HG02885 (cell line): ENCODE measurements at regions not wholly inside any gene's neighbourhood (a gene's known extent, or its start where the extent isn't known, plus 50 kb on each side); places are given as distances from the start of the nearest gene placed in this dataset.

ENCODE experiments used
- ATAC-seq: cut with Tn5 transposase; IDR thresholded peaks from one replicate; pipeline ENCODE4 v1.9.1; 2021; ENCODE audit warnings: mild to moderate bottlenecking; ENCODE audit not compliant: unreplicated experiment, poor library complexity

DNA sequence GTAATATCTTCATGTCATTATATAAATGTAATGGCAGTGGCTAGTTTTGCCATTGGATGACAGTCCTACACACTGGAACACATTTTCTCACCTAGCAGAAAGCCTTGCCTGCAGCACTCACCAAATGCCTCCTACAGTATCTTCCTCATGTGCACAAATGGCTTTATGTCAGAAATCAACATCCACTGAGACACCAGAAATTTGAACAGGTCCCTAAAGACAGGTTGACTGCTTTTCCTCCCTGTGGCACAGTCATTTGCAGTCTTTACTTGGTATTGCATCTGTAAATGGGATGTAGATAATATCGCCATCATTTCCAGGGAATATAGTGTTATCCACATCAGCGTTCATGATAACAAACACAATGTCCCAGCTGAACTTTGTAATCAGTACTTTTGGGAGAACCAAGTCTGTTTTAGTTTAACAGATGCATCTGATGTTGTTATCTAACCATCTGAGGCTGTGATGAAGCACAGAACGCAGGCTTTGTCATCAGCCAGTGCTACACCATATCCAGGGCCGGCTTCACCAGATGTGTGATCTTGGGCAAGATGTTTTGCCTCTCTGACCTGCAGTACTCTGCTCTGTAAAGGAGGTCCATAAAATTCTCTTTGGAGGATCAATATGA, 83.9 kb upstream of the TAS2R1 start:
- ATAC-seq = no peak

DNA sequence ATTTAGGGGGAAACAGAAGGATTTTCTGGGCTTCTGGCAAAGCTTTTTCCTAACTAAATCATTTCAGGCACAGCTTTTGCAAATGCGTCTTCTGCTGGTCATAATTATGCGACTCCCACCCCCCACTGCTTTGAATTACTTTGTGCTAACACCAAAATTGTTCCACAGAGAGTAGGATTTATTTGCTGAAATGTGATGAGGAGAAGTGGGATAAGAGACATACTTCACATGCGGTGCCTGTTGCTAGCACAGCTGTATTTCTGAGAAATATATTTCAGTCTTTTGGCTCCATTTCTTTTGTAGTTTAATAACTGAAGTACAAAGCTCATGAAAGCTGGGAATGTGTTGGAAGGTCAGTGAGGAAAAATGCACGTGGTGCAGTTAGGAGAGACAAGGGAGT, 83.2 kb upstream of the TAS2R1 start:
- ATAC-seq = no peak

DNA sequence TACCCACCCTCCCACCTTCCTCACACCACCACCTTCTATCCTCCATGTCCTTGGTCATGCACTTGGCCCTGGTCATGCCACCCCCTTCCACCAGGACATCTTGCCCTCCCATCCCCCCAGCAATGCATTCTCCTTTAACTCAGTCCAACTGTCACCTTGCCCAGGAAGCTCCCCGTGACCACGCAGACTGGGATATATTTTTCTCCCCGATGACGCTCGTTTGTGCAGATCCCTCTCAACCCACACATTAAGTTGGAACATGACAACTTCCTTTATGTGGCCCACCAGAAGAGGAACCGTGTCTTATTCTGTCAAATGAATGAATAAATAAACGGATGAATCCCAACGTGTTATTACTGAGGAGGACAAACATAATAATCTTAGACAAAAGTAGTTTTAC, 82.8 kb upstream of the TAS2R1 start:
- ATAC-seq = no peak

DNA sequence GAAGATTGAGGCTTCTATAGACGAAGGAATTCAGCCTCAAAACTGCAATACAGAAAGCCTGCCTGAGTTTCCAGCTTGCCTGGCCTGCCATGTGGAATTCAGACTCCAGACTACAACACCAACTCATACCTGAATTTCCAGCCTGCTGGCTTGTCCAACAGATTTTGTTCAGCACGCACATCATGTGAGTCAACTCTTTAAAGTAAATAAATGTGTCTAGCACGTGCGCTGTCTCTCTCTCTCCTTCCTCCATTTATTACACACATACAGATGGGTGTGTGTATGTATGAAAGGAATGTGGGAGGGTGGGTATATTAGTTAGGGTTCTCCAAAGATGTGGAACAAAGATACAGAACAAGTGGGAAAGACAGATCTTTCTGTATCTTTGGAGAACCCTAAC, 82.4 kb upstream of the TAS2R1 start:
- ATAC-seq = no peak

DNA sequence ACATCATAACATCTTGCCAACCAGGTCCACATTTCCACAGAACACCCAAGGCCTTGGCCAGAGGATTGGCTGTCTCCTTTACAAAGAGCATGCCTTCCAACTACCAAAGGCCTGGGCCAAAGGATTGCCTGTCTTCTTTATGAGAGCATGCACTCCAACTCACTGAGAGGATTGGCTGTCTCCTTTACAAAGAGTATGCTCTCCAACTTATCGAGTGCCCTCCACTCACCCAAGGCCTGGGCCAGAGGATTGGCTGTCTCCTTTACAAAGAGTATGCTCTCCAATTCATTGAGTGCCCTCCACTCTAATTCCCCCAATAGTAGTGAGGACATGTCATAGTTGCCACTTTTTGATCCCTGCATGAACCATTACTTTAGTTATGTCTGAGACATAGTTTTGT, 79.9 kb upstream of the TAS2R1 start:
- ATAC-seq = no peak

DNA sequence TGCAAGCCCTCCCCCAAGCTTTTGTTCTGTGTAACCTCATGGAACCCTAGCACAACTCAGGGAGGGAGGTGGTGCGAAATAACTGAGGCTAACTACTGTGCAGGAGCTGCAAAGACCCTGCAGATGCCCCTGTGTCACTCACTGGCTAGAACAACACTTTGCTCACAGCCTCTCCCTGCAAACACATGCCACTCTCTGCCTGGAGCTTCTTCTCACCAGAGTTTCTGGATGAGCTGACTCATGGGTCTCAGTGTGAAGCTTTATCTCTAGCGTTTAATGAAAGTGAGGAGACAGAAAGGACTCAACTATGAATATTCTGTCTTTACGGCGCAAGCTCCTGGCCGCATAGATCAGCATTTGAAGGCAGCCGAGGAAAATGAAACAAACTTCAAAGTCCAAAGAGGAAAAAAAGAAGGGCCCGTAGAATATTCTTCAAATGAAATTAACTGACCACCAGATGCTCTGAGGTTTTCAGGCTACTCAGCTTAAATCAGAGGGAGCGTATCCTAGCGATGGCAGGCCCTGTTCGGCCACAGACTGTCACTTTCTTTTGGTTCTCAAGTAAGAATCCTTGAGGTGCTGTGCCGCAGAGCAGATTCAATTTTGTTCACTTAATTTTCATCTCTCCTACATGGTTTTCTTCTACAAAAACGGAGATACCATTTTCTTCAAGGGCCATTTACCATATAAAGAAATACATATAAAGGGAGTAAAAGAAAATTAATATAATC, 77.7 kb upstream of the TAS2R1 start:
- no peak for ATAC-seq

DNA sequence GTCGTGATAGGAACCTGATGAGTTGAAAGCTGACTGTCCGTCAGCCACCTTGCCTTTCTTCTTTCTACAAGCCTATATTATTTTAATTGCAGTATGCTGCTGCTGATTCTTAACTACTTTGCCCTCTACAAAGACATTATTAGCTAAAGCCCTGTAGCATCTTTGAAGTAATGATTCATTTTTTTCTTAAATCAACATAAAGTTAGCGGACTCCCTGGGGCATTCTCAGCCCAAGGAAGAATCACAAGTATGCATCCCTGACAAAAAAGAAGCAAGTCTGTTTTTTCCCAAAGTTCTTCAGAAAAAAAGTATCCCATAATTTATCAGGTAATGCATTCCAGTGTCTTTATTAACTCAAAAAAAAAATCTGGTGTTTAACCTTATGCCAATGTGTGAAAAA, 69.5 kb upstream of the TAS2R1 start:
- no peak for ATAC-seq

DNA sequence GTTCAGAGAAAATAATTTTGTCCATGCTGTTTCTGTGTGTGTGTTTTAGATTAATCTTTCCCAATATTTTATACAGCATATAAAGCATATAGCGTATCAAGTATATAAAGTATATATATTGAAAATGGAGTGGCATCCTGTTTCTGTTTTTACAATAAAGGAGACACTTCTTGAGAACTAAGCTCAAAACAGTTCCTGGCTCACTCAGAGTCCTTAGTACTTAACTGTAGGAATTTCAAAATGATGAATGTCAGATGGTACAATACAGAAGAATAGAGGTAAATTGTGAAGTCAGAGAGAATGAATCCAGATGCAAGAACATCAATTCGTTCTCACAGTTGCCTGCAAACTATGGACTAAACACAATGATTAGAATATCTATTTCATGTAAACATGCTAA, 68.7 kb upstream of the TAS2R1 start:
- no peak for ATAC-seq

DNA sequence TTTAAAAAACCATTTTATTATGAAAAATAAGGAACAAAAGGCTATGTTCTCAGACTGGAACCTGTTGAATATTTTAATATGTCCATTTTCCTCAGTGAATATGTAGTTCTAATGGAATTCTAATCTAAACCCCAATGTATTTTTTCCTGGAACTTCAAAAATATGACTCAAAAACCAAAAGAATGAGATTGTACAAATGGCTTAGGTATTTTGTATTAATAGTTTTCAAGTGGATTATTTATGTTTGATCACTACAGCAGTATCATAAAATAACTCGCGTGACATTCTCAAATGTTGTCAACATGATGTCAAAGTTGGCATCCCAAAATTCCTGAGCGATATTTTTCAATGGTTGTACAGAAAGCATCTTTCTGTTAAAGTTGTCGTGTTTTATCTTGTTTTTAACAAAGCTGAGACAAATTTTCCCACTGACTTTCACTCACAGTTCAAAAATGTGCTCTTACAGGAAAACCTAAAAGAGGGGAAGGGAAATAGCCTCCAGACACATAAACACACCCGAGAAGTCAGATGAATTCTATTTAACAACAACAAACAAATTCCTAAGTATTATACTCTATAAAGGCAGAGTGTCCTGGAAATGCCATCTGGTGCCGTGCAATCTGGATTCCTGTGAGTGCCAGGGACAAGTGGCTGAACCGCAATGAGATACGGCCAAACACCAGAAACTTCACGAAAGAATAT, 68.1 kb upstream of the TAS2R1 start:
- no peak for ATAC-seq

DNA sequence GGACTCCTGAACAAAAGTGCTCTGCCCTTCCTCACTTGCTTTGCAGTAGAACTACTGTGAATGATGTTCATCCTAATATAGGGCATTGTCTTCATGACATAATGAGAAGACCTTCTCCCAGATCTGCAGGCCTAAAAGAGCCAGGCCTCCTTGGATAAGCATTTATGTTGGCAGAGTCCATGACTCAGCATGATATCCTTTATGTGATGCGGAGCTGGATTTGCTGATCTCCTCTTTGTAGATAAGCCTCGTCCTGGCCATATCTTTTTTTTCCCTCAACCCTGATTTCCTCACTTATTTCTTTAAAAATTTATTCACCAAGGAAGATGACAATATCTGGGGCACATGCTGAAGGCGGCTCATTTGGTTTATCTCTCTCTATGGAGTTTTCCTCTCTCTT, 62.4 kb upstream of the TAS2R1 start:
- ATAC-seq = no peak

DNA sequence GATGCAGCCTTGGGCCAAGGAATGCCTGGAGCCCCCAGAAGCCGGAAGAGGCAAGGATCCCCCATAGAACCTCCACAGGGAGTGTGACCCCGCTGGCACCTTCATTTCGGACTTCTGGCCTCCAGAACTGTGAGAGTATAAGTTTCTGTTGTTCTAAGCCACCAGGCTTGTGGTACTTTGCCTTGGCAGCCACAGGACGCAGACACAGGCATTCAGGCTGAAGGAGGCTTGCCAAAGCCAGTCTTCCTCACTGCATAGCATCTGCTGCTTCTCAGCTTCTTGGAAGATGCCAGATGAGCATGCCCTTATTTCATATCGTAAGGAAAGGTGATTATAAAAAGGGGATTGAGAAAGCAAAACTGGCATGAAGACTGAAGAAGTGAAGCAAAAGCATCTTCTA, 61.1 kb upstream of the TAS2R1 start:
- ATAC-seq = no peak

DNA sequence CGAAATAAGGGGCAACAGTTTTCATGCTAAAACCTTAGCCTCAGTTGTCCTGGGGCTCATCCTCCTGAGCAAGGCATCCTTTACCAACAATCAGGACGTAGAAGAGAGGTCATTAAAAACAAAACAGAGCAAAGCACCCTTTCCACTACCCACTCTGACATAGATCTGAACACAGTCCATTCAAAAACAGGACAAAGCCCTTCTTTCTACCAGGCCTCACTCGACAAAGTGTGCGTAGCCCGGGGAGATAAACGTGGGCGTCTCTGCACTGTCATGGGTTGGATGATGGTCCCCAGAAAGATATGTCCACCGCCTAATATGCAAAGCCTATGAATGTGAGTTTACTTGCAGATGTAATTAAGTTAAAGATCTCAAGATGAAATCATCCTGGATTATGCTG, 60.6 kb upstream of the TAS2R1 start:
- ATAC-seq = no peak

DNA sequence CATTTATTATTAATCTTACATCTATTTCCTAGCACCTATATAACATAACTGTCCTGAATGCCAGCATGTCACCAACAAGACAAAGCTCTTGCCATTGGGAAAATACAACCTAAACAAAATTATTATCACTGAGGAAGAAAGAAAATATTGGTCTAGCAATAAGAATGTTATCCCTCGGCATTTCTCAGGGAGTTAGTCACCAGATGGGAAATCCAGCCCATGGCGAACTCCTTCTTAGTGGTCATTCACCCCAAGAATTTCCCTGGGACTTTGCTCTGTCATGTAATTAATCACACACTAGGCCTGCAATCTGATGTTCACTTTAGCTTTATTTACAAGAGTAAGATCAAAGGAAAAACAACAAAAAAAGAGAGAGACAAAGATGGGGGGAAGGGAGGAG, 56.1 kb upstream of the TAS2R1 start:
- ATAC-seq = no peak

DNA sequence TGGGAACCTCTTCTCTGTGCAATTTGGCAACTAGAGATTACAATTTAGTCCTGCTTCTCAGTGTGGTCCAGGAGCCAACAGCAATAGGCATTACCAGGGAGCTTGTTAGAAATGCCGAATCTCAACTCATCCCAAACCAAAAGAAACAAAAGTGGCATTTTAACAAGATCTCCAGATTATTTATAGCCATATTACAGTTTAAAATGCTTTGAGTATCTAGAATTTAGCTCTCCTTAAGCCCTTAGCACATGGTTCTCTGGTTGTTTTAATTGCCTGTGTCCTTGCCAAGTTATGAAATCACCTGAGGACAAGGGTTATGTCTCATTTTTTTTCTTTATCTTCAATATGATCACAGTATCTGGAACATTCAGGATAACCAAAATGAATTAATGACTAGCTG, 51.6 kb upstream of the TAS2R1 start:
- ATAC-seq = no peak
